ENCODE measurements at regions not wholly inside any gene's neighbourhood (a gene's known extent, or its start where the extent isn't known, plus 50 kb on each side); places are given as distances from the start of the nearest gene placed in this dataset.

DNA sequence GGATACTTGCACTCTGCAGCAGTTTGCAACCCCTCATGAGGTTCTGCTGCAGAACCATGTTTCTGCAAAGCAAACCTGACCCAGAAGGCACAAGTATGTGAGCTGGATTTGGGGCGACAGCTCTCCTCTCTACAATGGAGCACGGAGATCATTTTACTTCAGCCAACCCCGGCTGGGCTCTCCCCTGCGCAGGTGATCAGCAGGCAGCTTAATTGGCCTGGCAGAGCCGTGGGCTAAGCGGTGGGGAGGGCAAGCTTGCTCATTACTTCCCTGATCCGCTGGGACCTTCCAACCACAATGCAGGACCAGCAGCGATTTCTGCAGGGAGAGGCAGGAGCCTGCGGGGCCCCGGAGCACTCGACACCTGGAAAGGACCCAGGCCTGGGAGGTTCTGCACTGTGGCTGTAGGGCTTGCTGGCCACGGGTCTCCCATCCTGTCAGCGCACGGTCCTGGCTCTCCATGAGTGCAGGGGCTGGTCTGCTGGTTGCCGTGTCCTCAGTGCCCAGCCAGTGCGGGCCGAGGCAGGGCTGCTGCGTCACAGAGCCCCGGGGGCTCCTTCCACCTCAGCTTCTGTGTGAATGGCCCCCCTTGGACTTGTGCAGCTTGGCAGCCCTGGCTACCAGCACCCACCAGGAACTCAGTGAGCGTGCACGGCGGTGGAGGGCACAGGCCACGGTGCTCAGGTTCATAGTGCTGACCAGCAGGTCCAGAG, 51.8 kb upstream of the RAPGEF1 start:
- no peak for DNase-seq
- no peak overlapping the region for H2BK15ac ChIP-seq (ENCODE audit: low read depth, poor library complexity, severe bottlenecking)
- no peak overlapping the region for H3K4me3 ChIP-seq (ENCODE audit: insufficient read depth in 1 of 2, low read depth in 1 of 2, low read length in 2 of 2)
- peaks cover 8% of the 10 kb centered on the region for H3K9me3 ChIP-seq (ENCODE audit: control insufficient read depth, low read length)
- H3K79me1 ChIP-seq (replicated peaks; ENCODE audit: low read length, poor library complexity, severe bottlenecking): no peaks in the 10 kb centered on the region
- H3K23ac ChIP-seq (ENCODE audit: low read length in 2 of 2): no peak overlapping the region
- no peak overlapping the region for H3K4ac ChIP-seq (ENCODE audit: low read depth in 1 of 2, low read length in 2 of 2)
- H4K91ac ChIP-seq (ENCODE audit: low read length): no peak overlapping the region
- H2BK5ac ChIP-seq (ENCODE audit: low read depth, low read length, poor library complexity, severe bottlenecking): no peak overlapping the region
- H3K4me2 ChIP-seq (ENCODE audit: low read length, poor library complexity, severe bottlenecking): no peak overlapping the region
- no peak overlapping the region for H3K27ac ChIP-seq (ENCODE audit: low read length, poor library complexity, severe bottlenecking)
- no peak overlapping the region for H2BK12ac ChIP-seq (ENCODE audit: low read length in 2 of 2)
- H2AFZ ChIP-seq (ENCODE audit: low read depth, low read length): no peak overlapping the region
- no peak overlapping the region for H3K9ac ChIP-seq (ENCODE audit: low read length)
- H3K36me3 ChIP-seq (ENCODE audit: control insufficient read depth in 1 of 2, insufficient read depth in 2 of 2, low read depth in 1 of 2, low read length in 2 of 2): no peaks in the 10 kb centered on the region
- no peak overlapping the region for H3K18ac ChIP-seq (ENCODE audit: low read depth in 1 of 2, low read length in 2 of 2)
- H2AK5ac ChIP-seq (ENCODE audit: low read length, severe bottlenecking): no peak overlapping the region
- H3K4me1 ChIP-seq (ENCODE audit: control insufficient read depth, insufficient read depth, low read depth, low read length): no peaks in the 10 kb centered on the region
- H4K8ac ChIP-seq (ENCODE audit: low read length): no peak overlapping the region
- H3K27me3 ChIP-seq (ENCODE audit: control insufficient read depth in 1 of 2, insufficient read depth in 1 of 2, low read length in 2 of 2): peaks cover 52 to 78% of the 10 kb centered on the region in 2 experiments
- H3K14ac ChIP-seq (ENCODE audit: low read length in 2 of 2): no peak overlapping the region
- WGBS: 83% methylated on average over 23 of the region's 23 CpGs
- H2BK120ac ChIP-seq (ENCODE audit: low read depth, low read length): no peak overlapping the region

Measured in mesenchymal stem cell (in vitro differentiated cells and primary cell).